ENCODE measurements at regions not wholly inside any gene's neighbourhood (a gene's known extent, or its start where the extent isn't known, plus 50 kb on each side); places are given as distances from the start of the nearest gene placed in this dataset.

DNA sequence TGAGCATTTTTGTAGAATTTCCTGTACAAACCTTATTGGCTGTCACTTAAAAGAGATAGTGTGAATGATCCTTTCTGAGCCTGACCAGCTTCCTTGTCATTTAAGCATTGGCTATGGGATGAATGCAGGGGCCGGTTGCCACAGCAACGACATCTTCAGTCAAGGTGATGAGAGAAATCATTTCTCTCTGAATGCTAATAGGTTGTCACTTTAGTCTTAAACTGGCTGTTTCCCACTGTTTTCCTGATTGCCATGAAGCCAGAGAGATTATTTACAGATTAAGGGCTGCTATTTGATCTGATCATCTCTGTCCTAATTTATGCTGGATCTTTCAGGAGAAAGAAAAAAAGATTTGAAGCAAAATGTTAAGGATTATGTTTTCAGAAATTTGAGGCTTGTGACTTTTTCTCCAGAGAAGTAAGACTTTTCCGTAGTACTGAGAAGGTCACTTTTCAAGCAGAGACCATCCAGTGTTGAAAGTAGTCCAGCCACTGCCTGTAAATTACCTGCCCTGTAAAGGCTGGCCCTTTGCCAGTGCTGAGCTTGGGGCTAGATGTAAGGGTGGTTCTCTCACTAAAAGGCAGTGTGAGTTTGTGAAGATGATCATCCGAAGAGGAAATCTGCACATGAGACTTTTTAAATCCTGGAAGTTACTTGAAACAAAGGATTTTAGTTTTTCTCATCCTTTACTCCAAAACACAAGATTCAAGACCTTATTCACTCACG, 235.6 kb downstream of the DACT1 start:
- Histone ChIP-seq H3K27ac (ENCODE audit: low read depth, low read length) (no peak overlapping the region), H3K4me3 (ENCODE audit: low read depth in 1 of 2, low read length in 2 of 2) (no peak overlapping the region), H3K9ac (ENCODE audit: low read depth in 1 of 2, low read length in 2 of 2) (no peak overlapping the region), H3K4me1 (ENCODE audit: control insufficient read depth in 1 of 2, insufficient read depth in 2 of 2, low read length in 2 of 2) (no peaks in the 10 kb centered on the region), H3K36me3 (ENCODE audit: control insufficient read depth in 1 of 2, insufficient read depth in 2 of 2, low read length in 2 of 2) (no peaks in the 10 kb centered on the region), H3K9me3 (ENCODE audit: control insufficient read depth in 1 of 2, low read length in 2 of 2) (no peaks in the 10 kb centered on the region), H3K27me3 (ENCODE audit: control insufficient read depth in 1 of 2, insufficient read depth in 2 of 2, low read length in 2 of 2) (no peaks in the 10 kb centered on the region)

DNA sequence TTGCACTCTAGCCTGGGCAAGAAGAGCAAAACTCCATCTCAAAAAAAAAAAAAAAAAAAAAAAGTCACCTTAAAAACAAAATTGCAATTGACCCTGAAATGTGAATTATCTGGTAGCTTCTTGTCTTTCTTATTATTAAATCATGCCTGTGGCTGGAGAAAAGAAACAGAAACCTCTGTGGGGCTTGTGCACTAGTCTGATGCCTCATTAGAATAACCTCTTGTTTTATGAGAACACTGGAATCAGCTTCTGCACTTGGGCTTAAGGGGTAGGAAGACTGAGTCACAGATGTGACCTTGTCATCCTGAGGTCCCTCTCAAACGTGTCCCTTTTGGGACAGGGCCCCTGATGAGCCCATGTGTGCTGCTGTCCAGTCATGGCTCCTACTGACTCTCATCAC, 237.9 kb downstream of the DACT1 start:
- H3K27me3 ChIP-seq (ENCODE audit: control insufficient read depth in 1 of 2, insufficient read depth in 2 of 2, low read length in 2 of 2), result no peaks in the 10 kb centered on the region
- H3K4me3 ChIP-seq (ENCODE audit: low read depth in 1 of 2, low read length in 2 of 2), result no peak overlapping the region
- H3K9me3 ChIP-seq (ENCODE audit: control insufficient read depth in 1 of 2, low read length in 2 of 2), result no peaks in the 10 kb centered on the region
- H3K4me1 ChIP-seq (ENCODE audit: control insufficient read depth in 1 of 2, insufficient read depth in 2 of 2, low read length in 2 of 2), result no peaks in the 10 kb centered on the region
- H3K27ac ChIP-seq (ENCODE audit: low read depth, low read length), result no peak overlapping the region
- no peaks in the 10 kb centered on the region for H3K36me3 ChIP-seq (ENCODE audit: control insufficient read depth in 1 of 2, insufficient read depth in 2 of 2, low read length in 2 of 2)
- no peak overlapping the region for H3K9ac ChIP-seq (ENCODE audit: low read depth in 1 of 2, low read length in 2 of 2)

DNA sequence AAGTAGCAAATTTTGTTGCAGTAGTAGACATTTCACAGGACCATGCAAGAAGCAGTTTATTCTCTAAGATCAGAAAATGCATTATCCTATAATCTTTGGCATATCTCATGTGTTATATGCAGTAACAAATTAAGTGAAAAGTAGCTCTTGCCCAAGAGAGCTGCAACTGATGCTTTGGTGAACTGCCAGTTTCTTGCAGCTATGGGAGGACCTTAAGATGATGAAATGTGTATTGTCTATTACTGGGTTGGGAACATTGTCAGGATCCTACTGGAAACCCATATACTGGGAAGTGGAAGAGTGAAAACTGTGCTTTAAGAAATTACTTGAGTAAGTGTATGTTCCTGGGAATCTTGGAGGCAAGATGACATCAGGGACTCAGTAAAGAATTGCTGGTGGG, 238.8 kb downstream of the DACT1 start:
- Histone ChIP-seq H3K27me3 (ENCODE audit: control insufficient read depth in 1 of 2, insufficient read depth in 2 of 2, low read length in 2 of 2) (no peaks in the 10 kb centered on the region), H3K4me3 (ENCODE audit: low read depth in 1 of 2, low read length in 2 of 2) (no peak overlapping the region), H3K9me3 (ENCODE audit: control insufficient read depth in 1 of 2, low read length in 2 of 2) (no peaks in the 10 kb centered on the region), H3K9ac (ENCODE audit: low read depth in 1 of 2, low read length in 2 of 2) (no peak overlapping the region), H3K36me3 (ENCODE audit: control insufficient read depth in 1 of 2, insufficient read depth in 2 of 2, low read length in 2 of 2) (no peaks in the 10 kb centered on the region), H3K4me1 (ENCODE audit: control insufficient read depth in 1 of 2, insufficient read depth in 2 of 2, low read length in 2 of 2) (no peaks in the 10 kb centered on the region), H3K27ac (ENCODE audit: low read depth, low read length) (no peak overlapping the region)

DNA sequence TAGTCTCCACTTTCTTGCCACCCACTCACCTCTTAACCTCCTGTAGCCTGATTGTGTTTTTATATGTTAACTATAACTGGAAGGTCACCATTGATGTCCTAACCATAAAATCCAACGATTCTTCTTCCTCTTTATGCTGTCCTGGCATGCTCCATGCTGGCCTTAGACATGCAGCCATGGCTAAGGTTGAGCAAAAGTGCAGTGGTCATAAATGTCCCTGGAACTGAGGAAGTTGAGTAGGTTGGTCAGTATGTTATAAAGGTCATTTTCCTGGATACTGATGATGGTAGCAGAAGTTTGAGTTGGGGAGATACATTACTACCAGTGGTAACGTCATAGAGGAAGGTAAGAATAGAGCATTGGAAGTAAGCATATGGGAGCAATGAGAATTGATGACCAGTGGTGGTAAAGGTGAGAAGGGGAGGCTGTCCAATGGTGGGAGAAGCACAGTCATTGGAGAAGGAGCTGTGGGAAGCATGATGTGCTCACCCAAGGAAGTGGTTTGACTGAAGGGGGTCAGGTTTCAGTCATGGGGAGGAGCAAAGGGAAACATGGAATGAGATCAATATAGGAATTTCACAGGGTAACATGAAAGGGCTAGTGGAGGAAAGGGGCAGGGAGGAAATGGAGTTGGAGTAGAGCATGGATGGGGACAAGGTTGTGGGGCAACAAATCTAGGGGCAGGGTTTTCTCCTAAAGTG, 240.8 kb downstream of the DACT1 start:
- Histone ChIP-seq H3K9me3 (ENCODE audit: control insufficient read depth in 1 of 2, low read length in 2 of 2) (no peaks in the 10 kb centered on the region), H3K9ac (ENCODE audit: low read depth in 1 of 2, low read length in 2 of 2) (no peak overlapping the region), H3K4me3 (ENCODE audit: low read depth in 1 of 2, low read length in 2 of 2) (no peak overlapping the region), H3K27ac (ENCODE audit: low read depth, low read length) (no peak overlapping the region), H3K36me3 (ENCODE audit: control insufficient read depth in 1 of 2, insufficient read depth in 2 of 2, low read length in 2 of 2) (no peaks in the 10 kb centered on the region), H3K4me1 (ENCODE audit: control insufficient read depth in 1 of 2, insufficient read depth in 2 of 2, low read length in 2 of 2) (no peaks in the 10 kb centered on the region), H3K27me3 (ENCODE audit: control insufficient read depth in 1 of 2, insufficient read depth in 2 of 2, low read length in 2 of 2) (no peaks in the 10 kb centered on the region)

DNA sequence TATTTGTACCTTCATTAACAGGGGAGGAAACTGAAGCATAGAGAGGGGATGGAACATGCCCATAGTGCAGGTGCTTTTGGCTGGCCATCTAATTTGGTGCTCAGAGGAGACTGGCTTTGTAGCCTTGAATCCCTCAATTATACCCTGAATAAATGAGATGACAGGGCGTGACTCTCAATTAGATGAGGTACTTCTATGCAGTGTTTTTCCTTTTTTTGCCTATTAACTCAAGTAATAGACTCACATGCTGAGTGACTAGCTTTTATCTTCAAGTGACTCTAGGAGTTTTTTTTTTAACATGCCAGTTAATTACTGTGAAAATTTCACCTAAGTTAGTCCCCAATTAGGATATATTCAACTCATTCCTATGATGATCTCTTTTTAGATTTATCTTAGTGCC, 243.7 kb downstream of the DACT1 start:
- no peak overlapping the region for H3K4me3 ChIP-seq (ENCODE audit: low read depth in 1 of 2, low read length in 2 of 2)
- H3K27me3 ChIP-seq (ENCODE audit: control insufficient read depth in 1 of 2, insufficient read depth in 2 of 2, low read length in 2 of 2), result no peaks in the 10 kb centered on the region
- H3K9me3 ChIP-seq (ENCODE audit: control insufficient read depth in 1 of 2, low read length in 2 of 2), result no peaks in the 10 kb centered on the region
- no peaks in the 10 kb centered on the region for H3K36me3 ChIP-seq (ENCODE audit: control insufficient read depth in 1 of 2, insufficient read depth in 2 of 2, low read length in 2 of 2)
- H3K9ac ChIP-seq (ENCODE audit: low read depth in 1 of 2, low read length in 2 of 2), result no peak overlapping the region
- H3K27ac ChIP-seq (ENCODE audit: low read depth, low read length), result no peak overlapping the region
- H3K4me1 ChIP-seq (ENCODE audit: control insufficient read depth in 1 of 2, insufficient read depth in 2 of 2, low read length in 2 of 2), result no peaks in the 10 kb centered on the region

DNA sequence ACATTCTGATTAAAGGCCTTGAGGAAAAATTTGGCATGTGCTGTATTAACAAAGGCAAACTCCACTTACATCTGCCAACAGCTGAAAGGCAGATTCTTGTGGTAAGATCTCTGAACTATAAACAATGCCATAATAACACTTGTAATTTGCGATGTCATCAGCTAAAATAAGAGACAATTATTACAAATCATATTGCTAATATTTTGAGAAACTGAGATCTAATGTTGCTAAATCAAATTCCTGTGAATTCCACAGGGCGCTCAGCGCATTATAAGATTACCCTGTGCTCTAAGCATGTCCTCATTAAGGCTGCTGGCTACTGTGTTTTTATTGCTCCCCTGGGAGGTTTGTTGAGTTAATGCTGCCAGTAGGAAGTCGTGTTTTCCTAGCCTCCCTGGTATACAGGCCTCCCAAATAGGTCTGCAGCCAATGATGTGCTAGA, 244.8 kb downstream of the DACT1 start:
- Histone ChIP-seq H3K9ac (ENCODE audit: low read depth in 1 of 2, low read length in 2 of 2) (no peak overlapping the region), H3K36me3 (ENCODE audit: control insufficient read depth in 1 of 2, insufficient read depth in 2 of 2, low read length in 2 of 2) (no peaks in the 10 kb centered on the region), H3K27me3 (ENCODE audit: control insufficient read depth in 1 of 2, insufficient read depth in 2 of 2, low read length in 2 of 2) (no peaks in the 10 kb centered on the region), H3K27ac (ENCODE audit: low read depth, low read length) (no peak overlapping the region), H3K4me1 (ENCODE audit: control insufficient read depth in 1 of 2, insufficient read depth in 2 of 2, low read length in 2 of 2) (no peaks in the 10 kb centered on the region), H3K9me3 (ENCODE audit: control insufficient read depth in 1 of 2, low read length in 2 of 2) (no peaks in the 10 kb centered on the region), H3K4me3 (ENCODE audit: low read depth in 1 of 2, low read length in 2 of 2) (no peak overlapping the region)

DNA sequence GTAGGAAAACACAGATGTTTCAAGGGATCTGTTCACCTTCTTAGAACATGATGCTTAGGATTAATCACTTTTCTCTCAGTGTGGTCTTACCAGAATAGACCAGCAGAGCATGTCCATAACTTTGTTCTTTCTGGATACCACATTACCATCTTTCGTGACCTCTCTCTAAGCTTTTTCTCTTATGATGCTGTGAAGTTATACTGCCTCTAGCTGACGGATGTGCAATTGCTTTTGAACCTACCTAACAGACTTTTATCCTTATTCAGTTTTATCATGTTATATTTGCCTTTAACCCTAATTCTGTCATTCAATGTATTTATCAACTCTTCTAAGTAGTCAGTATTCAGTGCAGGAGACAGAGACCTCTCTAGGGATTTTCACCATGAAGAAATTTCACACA, 246.7 kb downstream of the DACT1 start:
- Histone ChIP-seq H3K9ac (ENCODE audit: low read depth in 1 of 2, low read length in 2 of 2) (no peak overlapping the region), H3K27me3 (ENCODE audit: control insufficient read depth in 1 of 2, insufficient read depth in 2 of 2, low read length in 2 of 2) (no peaks in the 10 kb centered on the region), H3K9me3 (ENCODE audit: control insufficient read depth in 1 of 2, low read length in 2 of 2) (no peaks in the 10 kb centered on the region), H3K27ac (ENCODE audit: low read depth, low read length) (no peak overlapping the region), H3K36me3 (ENCODE audit: control insufficient read depth in 1 of 2, insufficient read depth in 2 of 2, low read length in 2 of 2) (no peaks in the 10 kb centered on the region), H3K4me1 (ENCODE audit: control insufficient read depth in 1 of 2, insufficient read depth in 2 of 2, low read length in 2 of 2) (no peaks in the 10 kb centered on the region), H3K4me3 (ENCODE audit: low read depth in 1 of 2, low read length in 2 of 2) (no peak overlapping the region)

DNA sequence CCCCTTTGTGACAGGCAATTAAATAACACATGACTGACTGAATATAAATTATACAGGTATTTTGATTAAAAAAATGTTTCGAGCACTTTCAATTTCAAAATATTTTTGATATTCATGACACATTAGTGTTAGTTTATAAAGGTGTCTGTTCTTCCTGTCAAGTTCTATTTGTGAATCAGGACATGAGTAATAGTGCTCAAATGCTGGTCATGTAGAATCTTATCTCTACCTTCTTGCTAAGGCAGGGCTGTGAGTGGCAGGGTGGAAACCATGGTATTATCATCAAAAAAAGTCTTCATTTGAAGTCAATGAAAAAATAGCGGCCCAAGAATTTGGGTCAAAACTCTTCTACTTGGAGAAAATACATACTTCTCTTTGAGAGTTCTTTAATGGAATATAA, 250.2 kb downstream of the DACT1 start:
- Histone ChIP-seq H3K36me3 (ENCODE audit: control insufficient read depth in 1 of 2, insufficient read depth in 2 of 2, low read length in 2 of 2) (no peaks in the 10 kb centered on the region), H3K4me3 (ENCODE audit: low read depth in 1 of 2, low read length in 2 of 2) (no peak overlapping the region), H3K9ac (ENCODE audit: low read depth in 1 of 2, low read length in 2 of 2) (no peak overlapping the region), H3K27me3 (ENCODE audit: control insufficient read depth in 1 of 2, insufficient read depth in 2 of 2, low read length in 2 of 2) (no peaks in the 10 kb centered on the region), H3K27ac (ENCODE audit: low read depth, low read length) (no peak overlapping the region), H3K9me3 (ENCODE audit: control insufficient read depth in 1 of 2, low read length in 2 of 2) (no peaks in the 10 kb centered on the region), H3K4me1 (ENCODE audit: control insufficient read depth in 1 of 2, insufficient read depth in 2 of 2, low read length in 2 of 2) (no peaks in the 10 kb centered on the region)

DNA sequence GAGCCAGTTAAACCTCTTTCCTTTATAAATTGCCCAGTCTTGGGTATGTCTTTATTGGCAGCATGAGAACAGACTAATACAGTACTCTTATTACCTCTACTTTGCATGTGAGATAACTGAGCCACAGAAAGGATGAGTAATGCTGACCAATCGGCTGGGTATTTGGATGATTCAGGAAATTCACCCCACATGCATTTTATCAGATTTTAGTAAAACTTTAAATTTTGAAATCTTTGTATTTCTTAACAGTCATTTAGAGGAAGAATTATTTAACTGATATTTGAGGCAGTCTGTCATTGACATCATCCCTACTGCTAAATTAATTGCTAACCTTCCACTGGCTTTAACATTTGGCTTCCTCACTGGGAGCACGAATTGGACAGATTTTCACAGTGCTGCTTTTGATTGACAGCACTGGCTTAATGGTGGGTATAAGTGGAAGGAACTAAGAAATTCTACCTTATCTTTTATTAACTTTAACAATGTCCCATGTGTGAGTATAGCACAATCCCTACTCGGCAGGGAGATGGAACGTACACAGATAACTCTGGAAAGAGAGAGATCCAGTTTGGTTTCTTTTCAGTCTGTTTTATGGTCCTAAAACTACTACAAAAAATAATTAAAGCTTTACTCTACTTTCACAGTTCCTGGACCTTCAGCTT, 261.0 kb downstream of the DACT1 start:
- no peaks in the 10 kb centered on the region for H3K36me3 ChIP-seq (ENCODE audit: control insufficient read depth in 1 of 2, insufficient read depth in 2 of 2, low read length in 2 of 2)
- H3K9me3 ChIP-seq (ENCODE audit: control insufficient read depth in 1 of 2, low read length in 2 of 2), result peaks cover 0 to 3% of the 10 kb centered on the region in 2 donors
- H3K9ac ChIP-seq (ENCODE audit: low read depth in 1 of 2, low read length in 2 of 2), result no peak overlapping the region
- H3K27me3 ChIP-seq (ENCODE audit: control insufficient read depth in 1 of 2, insufficient read depth in 2 of 2, low read length in 2 of 2), result no peaks in the 10 kb centered on the region
- no peaks in the 10 kb centered on the region for H3K4me1 ChIP-seq (ENCODE audit: control insufficient read depth in 1 of 2, insufficient read depth in 2 of 2, low read length in 2 of 2)
- H3K4me3 ChIP-seq (ENCODE audit: low read depth in 1 of 2, low read length in 2 of 2), result no peak overlapping the region
- no peak overlapping the region for H3K27ac ChIP-seq (ENCODE audit: low read depth, low read length)

DNA sequence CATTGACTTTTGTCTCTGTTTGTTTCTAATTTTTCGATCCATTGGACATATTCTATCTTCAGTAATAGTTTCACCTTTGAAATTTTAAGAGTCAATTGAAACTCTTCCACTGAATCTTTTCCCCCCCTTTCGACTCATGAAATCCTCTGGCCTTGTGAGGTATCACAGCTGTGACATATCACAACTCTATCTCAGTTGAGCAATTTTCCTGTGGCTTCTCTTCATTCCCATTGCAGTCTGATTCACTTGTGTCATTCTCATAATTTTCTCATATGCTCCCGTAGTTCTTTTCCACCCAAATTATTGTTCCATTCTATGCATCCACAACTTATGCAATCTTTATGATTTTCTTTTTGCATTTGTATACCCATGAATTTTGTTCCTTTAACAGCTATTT, 261.6 kb downstream of the DACT1 start:
- H3K9ac ChIP-seq (ENCODE audit: low read depth in 1 of 2, low read length in 2 of 2), result no peak overlapping the region
- peaks cover 0 to 3% of the 10 kb centered on the region in 2 donors for H3K9me3 ChIP-seq (ENCODE audit: control insufficient read depth in 1 of 2, low read length in 2 of 2)
- H3K4me1 ChIP-seq (ENCODE audit: control insufficient read depth in 1 of 2, insufficient read depth in 2 of 2, low read length in 2 of 2), result no peaks in the 10 kb centered on the region
- no peaks in the 10 kb centered on the region for H3K27me3 ChIP-seq (ENCODE audit: control insufficient read depth in 1 of 2, insufficient read depth in 2 of 2, low read length in 2 of 2)
- no peaks in the 10 kb centered on the region for H3K36me3 ChIP-seq (ENCODE audit: control insufficient read depth in 1 of 2, insufficient read depth in 2 of 2, low read length in 2 of 2)
- no peak overlapping the region for H3K4me3 ChIP-seq (ENCODE audit: low read depth in 1 of 2, low read length in 2 of 2)
- H3K27ac ChIP-seq (ENCODE audit: low read depth, low read length), result no peak overlapping the region

Data from duodenal mucosa (tissue), 2 donors.